HepG2 (cell line): ENCODE measurements at regions not wholly inside any gene's neighbourhood (a gene's known extent, or its start where the extent isn't known, plus 50 kb on each side); places are given as distances from the start of the nearest gene placed in this dataset.

Experiments used
- CC2D1A ChIP-seq: sonication (generic); formaldehyde crosslinking; IDR thresholded peaks from 2 replicates; pipeline ENCODE4 v1.8.1; 2023; ENCODE audit warnings: mild to moderate bottlenecking, missing genetic modification reagents
- CTCF ChIP-seq: sonication (generic); formaldehyde crosslinking; IDR thresholded peaks from 2 replicates; pipeline ENCODE4 v1.5.0; 2020; ENCODE audit warnings: mild to moderate bottlenecking, missing genetic modification reagents, moderate library complexity
- EZH2 ChIP-seq: conservative IDR thresholded peaks from 2 replicates; pipeline ENCODE4 v1.6.1; 2012; ENCODE audit warnings: mild to moderate bottlenecking, low read depth, low read length, moderate library complexity
- FIP1L1 ChIP-seq: fragments of 200-400 bp; formaldehyde crosslinking; IDR thresholded peaks from 2 replicates; pipeline ENCODE4 v1.6.1; 2018; ENCODE audit warnings: low read depth, mild to moderate bottlenecking, low read length, moderate library complexity, borderline replicate concordance; ENCODE audit not compliant: insufficient read depth
- FOXJ3 ChIP-seq: sonication (generic); formaldehyde crosslinking; IDR thresholded peaks from 2 replicates; pipeline ENCODE4 v1.4.0; 2020; ENCODE audit warnings: missing genetic modification reagents, mild to moderate bottlenecking, borderline replicate concordance
- HNF4G ChIP-seq, 2 experiments: sonication (generic) in 1 of 2; formaldehyde crosslinking in 1 of 2; IDR thresholded peaks; 2 replicates each; pipeline versions ENCODE4 v1.4.0 to v1.6.1; 2011 to 2020; ENCODE audit warnings: borderline replicate concordance in 2 of 2, low read depth in 2 of 2, mild to moderate bottlenecking in 2 of 2, low read length in 1 of 2, missing genetic modification reagents in 1 of 2, moderate library complexity in 1 of 2
- SP1 ChIP-seq, 2 experiments: fragments of 450-650 bp in 1 of 2; sonication (generic) in 1 of 2; formaldehyde crosslinking in 1 of 2; IDR thresholded peaks; 2 replicates each; pipeline versions ENCODE4 v1.4.0 to v1.6.1; 2016 to 2020; ENCODE audit warnings: missing genetic modification reagents in 1 of 2
- ZBTB42 ChIP-seq: sonication (generic); formaldehyde crosslinking; IDR thresholded peaks from 2 replicates; pipeline ENCODE4 v1.5.0; 2020; ENCODE audit warnings: mild to moderate bottlenecking, missing genetic modification reagents
- ZNF121 ChIP-seq: sonication (generic); formaldehyde crosslinking; IDR thresholded peaks from 2 replicates; pipeline ENCODE4 v1.5.0; 2020; ENCODE audit warnings: mild to moderate bottlenecking, missing genetic modification reagents
- ZNF335 ChIP-seq: sonication (generic); formaldehyde crosslinking; IDR thresholded peaks from 2 replicates; pipeline ENCODE4 v1.4.0; 2020; ENCODE audit warnings: missing genetic modification reagents
- TF ChIP-seq, protein P1 (sequence below): IDR thresholded peaks from 2 replicates; pipeline ENCODE4 v1.6.1; 2016; ENCODE audit warnings: low read depth
- TF ChIP-seq, protein P2 (sequence below): sonication (generic); formaldehyde crosslinking; IDR thresholded peaks from 2 replicates; pipeline ENCODE4 v1.5.0; 2020; ENCODE audit warnings: missing genetic modification reagents
- TF ChIP-seq, protein P3 (sequence below): sonication (generic); formaldehyde crosslinking; IDR thresholded peaks from 2 replicates; pipeline ENCODE4 v1.4.0; 2020; ENCODE audit warnings: missing genetic modification reagents
- TF ChIP-seq, protein P4 (sequence below): sonication (generic); formaldehyde crosslinking; IDR thresholded peaks from 2 replicates; pipeline ENCODE4 v1.8.1; 2023; ENCODE audit warnings: missing genetic modification reagents, mild to moderate bottlenecking, borderline replicate concordance

GRCh38 chr14:100419856-100420255 lies 96.7 kb downstream of the SLC25A47 start:
- TF ChIP-seq, protein P1, sequence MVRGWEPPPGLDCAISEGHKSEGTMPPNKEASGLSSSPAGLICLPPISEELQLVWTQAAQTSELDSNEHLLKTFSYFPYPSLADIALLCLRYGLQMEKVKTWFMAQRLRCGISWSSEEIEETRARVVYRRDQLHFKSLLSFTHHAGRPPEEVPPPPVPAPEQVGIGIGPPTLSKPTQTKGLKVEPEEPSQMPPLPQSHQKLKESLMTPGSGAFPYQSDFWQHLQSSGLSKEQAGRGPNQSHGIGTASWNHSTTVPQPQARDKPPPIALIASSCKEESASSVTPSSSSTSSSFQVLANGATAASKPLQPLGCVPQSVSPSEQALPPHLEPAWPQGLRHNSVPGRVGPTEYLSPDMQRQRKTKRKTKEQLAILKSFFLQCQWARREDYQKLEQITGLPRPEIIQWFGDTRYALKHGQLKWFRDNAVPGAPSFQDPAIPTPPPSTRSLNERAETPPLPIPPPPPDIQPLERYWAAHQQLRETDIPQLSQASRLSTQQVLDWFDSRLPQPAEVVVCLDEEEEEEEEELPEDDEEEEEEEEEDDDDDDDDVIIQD: no peak
- peak; percentile 56 for TF ChIP-seq CTCF
- no peak for TF ChIP-seq HNF4G (IDR thresholded peaks at IDR 0.05; ENCODE audit: borderline replicate concordance, low read depth, low read length)
- TF ChIP-seq HNF4G (CRISPR knock-in tag; IDR thresholded peaks at IDR 0.05; ENCODE audit: borderline replicate concordance, low read depth): no peak
- TF ChIP-seq ZBTB42: no peak
- TF ChIP-seq FOXJ3 (CRISPR knock-in tag): no peak
- no peak for TF ChIP-seq SP1 (IDR thresholded peaks at IDR 0.05)
- no peak for TF ChIP-seq SP1 (CRISPR knock-in tag; IDR thresholded peaks at IDR 0.05)
- TF ChIP-seq, protein P2, sequence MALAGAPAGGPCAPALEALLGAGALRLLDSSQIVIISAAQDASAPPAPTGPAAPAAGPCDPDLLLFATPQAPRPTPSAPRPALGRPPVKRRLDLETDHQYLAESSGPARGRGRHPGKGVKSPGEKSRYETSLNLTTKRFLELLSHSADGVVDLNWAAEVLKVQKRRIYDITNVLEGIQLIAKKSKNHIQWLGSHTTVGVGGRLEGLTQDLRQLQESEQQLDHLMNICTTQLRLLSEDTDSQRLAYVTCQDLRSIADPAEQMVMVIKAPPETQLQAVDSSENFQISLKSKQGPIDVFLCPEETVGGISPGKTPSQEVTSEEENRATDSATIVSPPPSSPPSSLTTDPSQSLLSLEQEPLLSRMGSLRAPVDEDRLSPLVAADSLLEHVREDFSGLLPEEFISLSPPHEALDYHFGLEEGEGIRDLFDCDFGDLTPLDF (CRISPR knock-in tag): no peak
- no peak for TF ChIP-seq EZH2
- TF ChIP-seq, protein P3, sequence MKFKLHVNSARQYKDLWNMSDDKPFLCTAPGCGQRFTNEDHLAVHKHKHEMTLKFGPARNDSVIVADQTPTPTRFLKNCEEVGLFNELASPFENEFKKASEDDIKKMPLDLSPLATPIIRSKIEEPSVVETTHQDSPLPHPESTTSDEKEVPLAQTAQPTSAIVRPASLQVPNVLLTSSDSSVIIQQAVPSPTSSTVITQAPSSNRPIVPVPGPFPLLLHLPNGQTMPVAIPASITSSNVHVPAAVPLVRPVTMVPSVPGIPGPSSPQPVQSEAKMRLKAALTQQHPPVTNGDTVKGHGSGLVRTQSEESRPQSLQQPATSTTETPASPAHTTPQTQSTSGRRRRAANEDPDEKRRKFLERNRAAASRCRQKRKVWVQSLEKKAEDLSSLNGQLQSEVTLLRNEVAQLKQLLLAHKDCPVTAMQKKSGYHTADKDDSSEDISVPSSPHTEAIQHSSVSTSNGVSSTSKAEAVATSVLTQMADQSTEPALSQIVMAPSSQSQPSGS: no peak
- no peak for TF ChIP-seq ZNF121
- TF ChIP-seq, protein P4, sequence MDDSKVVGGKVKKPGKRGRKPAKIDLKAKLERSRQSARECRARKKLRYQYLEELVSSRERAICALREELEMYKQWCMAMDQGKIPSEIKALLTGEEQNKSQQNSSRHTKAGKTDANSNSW: no peak
- TF ChIP-seq ZNF335 (CRISPR knock-in tag): no peak
- no peak for TF ChIP-seq CC2D1A (CRISPR knock-in tag)
- no peak for TF ChIP-seq FIP1L1
